Small intestine (tissue), 7 donors: ENCODE measurements at regions not wholly inside any gene's neighbourhood (a gene's known extent, or its start where the extent isn't known, plus 50 kb on each side); places are given as distances from the start of the nearest gene placed in this dataset.
A peak's percentile ranks its signal among the peaks of the same experiment; 100 is the strongest.

Experiments
- DNase-seq, 2 donors: peaks; one replicate each; pipeline versions ENCODE4 v3.0.0 to v3.0.0-alpha.2; 2013
- FAIRE-seq: peaks from 2 replicates; lab custom pipeline; 2012; peaks lifted over from hg19 to GRCh38; lab: Jason Lieb, UNC
- H3K27ac ChIP-seq, 3 donors: one replicate each; pipeline ENCODE4 v1.5.1; 2013; ENCODE audit warnings: low read length in 2 of 3, mild to moderate bottlenecking in 2 of 3, control low read depth in 1 of 3, inconsistent platforms in 1 of 3, low read depth in 1 of 3, moderate library complexity in 1 of 3
- H3K27me3 ChIP-seq, 3 donors: one replicate each; pipeline ENCODE4 v1.6.1; 2013; ENCODE audit warnings: low read length in 3 of 3, inconsistent platforms in 1 of 3; ENCODE audit not compliant: control insufficient read depth in 3 of 3, insufficient read depth in 3 of 3
- H3K36me3 ChIP-seq, 3 donors: one replicate each; pipeline ENCODE4 v1.6.1; 2013; ENCODE audit warnings: low read length in 3 of 3, inconsistent platforms in 1 of 3, low read depth in 1 of 3, mild to moderate bottlenecking in 1 of 3, moderate library complexity in 1 of 3; ENCODE audit not compliant: control insufficient read depth in 3 of 3, insufficient read depth in 2 of 3
- H3K4me1 ChIP-seq, 3 donors: one replicate each; pipeline ENCODE4 v1.6.1; 2013; ENCODE audit warnings: low read length in 2 of 3, inconsistent platforms in 1 of 3, low read depth in 1 of 3, mild to moderate bottlenecking in 1 of 3, moderate library complexity in 1 of 3; ENCODE audit not compliant: control insufficient read depth in 3 of 3, insufficient read depth in 2 of 3
- H3K4me3 ChIP-seq, 3 donors: one replicate each; pipeline ENCODE4 v1.5.1; 2013; ENCODE audit warnings: low read length in 3 of 3, control low read depth in 1 of 3, inconsistent platforms in 1 of 3, low read depth in 1 of 3, mild to moderate bottlenecking in 1 of 3, moderate library complexity in 1 of 3
- H3K9me3 ChIP-seq, 2 donors: one replicate each; pipeline ENCODE4 v1.6.1; 2013; ENCODE audit warnings: low read depth in 1 of 2, low read length in 1 of 2; ENCODE audit not compliant: control insufficient read depth in 2 of 2, insufficient read depth in 1 of 2
- WGBS, 3 donors: extraction: QIAGEN DNeasy Blood & Tissue Kit; methylation state at CpG; one replicate each; pipeline ENCODE4 v1.1.7; 2013; 5-methylcytosine and 5-hydroxymethylcytosine counted together
- donor health status: healthy with polysubstance abuse.
- donor health status: control.
- donor health status: control.
- donor health status: Bipolar disorder and iron deficiency.
- donor health status: healthy.

DNA sequence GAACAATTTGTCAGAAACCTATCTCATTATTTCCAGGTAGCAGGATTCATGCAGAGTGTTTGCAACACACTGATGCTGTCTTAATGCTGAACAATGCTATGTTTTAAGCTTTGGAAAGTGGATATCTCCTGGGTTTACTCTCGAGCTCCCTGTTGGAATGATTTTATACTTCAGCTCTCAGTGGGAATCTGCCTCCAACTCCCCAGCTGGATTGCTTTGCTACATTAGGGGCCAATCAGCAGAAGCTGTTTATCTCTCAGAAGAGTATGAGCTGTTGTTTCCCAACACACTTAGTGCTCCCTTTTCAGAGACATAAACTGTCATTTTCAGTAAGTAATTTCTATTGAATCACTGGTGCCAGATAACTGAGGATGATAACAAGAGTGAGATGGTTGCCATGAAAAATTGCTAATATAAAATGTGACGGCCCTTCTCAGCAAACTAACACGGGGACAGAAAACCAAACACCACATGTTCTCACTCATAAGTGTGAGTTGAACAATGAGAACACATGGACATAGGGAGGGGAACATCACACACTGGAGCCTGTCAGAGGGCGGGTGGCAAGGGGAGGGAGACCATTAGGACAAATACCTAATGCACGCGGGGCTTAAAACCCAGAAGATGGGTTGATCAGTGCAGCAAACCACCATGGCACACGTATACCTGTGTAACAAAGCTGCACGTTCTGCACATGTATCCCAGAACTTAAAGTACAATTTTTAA is 265.9 kb upstream of the RUNX1 start:
- no peak overlapping the region for H3K27ac ChIP-seq
- WGBS, 3 donors: 72 to 88% (median 82%) methylated on average over 8 of the region's 8 CpGs
- no peak overlapping the region for H3K4me3 ChIP-seq
- no peaks in the 10 kb centered on the region for H3K9me3 ChIP-seq
- DNase-seq (peak in 1 of 2 donors; percentile 5), FAIRE-seq (no peak)
- no peaks in the 10 kb centered on the region for H3K36me3 ChIP-seq
- H3K4me1 ChIP-seq: no peaks in the 10 kb centered on the region
- H3K27me3 ChIP-seq: no peaks in the 10 kb centered on the region

DNA sequence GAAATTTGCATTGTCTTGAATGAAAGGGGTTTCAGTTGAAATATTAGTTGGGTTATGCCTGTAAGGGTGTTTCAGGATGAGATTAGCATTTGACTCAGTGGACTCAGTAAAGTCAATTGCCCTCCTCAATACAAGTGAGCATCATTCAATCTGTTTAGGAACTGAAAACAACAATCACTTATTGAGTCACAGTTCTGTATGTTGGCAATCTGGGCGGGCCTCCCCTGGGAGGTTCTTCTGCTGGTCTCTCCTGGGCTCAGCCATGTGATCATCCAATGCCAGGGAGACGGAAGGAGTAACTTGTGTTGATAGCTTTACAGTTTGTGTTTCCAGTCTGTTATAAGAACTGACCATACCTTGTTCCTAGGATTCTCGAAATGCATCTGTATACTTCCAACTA is 262.9 kb upstream of the RUNX1 start:
- H3K4me3 ChIP-seq: no peak overlapping the region
- no peak for FAIRE-seq
- no peak for DNase-seq
- no peaks in the 10 kb centered on the region for H3K4me1 ChIP-seq
- 84 to 98% (median 85%) methylated on average over 3 of the region's 3 CpGs for WGBS, 3 donors
- peaks cover 0 to 5% of the 10 kb centered on the region in 2 donors for H3K9me3 ChIP-seq
- H3K27me3 ChIP-seq: no peaks in the 10 kb centered on the region
- no peaks in the 10 kb centered on the region for H3K36me3 ChIP-seq
- no peak overlapping the region for H3K27ac ChIP-seq

DNA sequence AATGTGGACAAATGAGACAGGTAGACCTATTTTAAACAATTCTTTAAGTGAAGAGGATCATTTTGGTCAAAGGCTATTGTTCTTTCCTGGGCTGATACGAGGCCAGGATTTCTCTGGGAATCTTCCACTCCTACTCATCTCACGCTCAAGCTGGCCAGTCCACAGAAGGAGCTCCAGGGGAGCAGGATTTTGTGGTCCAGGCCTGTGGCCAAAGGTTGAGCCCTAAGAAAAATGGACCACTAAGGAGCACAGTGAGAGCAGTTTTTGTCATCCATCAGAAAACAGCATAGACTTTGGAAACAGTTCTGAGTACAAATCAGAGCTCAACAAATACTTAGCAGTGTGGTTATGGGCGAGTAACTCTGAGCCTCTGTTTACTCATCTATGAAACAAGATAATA is 260.2 kb upstream of the RUNX1 start:
- H3K4me3 ChIP-seq: no peak overlapping the region
- 82 to 85% (median 83%) methylated on average over 3 of the region's 3 CpGs for WGBS, 3 donors
- H3K27ac ChIP-seq: no peak overlapping the region
- peaks cover 0 to 5% of the 10 kb centered on the region in 2 donors for H3K9me3 ChIP-seq
- no peaks in the 10 kb centered on the region for H3K36me3 ChIP-seq
- no peaks in the 10 kb centered on the region for H3K4me1 ChIP-seq
- FAIRE-seq (no peak), DNase-seq (no peak)
- no peaks in the 10 kb centered on the region for H3K27me3 ChIP-seq

DNA sequence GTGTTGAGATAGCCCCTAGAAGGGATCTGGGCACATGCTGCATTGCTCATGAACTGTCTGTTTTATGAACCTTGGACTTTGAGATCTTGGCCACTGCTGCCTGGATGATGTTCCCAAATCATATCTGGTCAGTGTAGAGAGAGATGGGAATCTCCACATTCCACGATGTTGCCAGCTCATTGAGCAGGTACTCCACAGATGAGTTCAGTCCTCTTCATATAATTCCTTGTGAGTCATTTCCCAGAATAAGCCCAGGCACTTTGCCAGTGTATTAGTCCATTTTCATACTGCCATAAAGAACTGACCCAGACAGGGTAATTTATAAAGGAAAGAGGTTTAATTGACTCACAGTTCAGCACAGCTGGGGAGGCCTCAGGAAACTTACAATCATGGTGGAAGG is 254.0 kb upstream of the RUNX1 start:
- peak in 1 of 2 donors; percentile 46 for DNase-seq
- no peak for FAIRE-seq
- Histone ChIP-seq H3K9me3 (peaks cover 0 to under 1% of the 10 kb centered on the region in 2 donors), H3K27me3 (no peaks in the 10 kb centered on the region), H3K36me3 (no peaks in the 10 kb centered on the region), H3K4me3 (no peak overlapping the region), H3K27ac (no peak overlapping the region), H3K4me1 (no peaks in the 10 kb centered on the region)
- WGBS, 3 donors: 4 to 43% (median 38%) methylated on average over 1 of the region's 1 CpG

GRCh38 chr21:35298757-35299156 is 249.7 kb upstream of the RUNX1 start:
- no peaks in the 10 kb centered on the region for H3K9me3 ChIP-seq
- no peak overlapping the region for H3K4me3 ChIP-seq
- FAIRE-seq (no peak), DNase-seq (no peak)
- 80 to 84% (median 81%) methylated on average over 3 of the region's 3 CpGs for WGBS, 3 donors
- H3K36me3 ChIP-seq: no peaks in the 10 kb centered on the region
- H3K27ac ChIP-seq: no peak overlapping the region
- H3K4me1 ChIP-seq: peaks cover 0 to 10% (median 0%) of the 10 kb centered on the region in 3 donors
- H3K27me3 ChIP-seq: no peaks in the 10 kb centered on the region

DNA sequence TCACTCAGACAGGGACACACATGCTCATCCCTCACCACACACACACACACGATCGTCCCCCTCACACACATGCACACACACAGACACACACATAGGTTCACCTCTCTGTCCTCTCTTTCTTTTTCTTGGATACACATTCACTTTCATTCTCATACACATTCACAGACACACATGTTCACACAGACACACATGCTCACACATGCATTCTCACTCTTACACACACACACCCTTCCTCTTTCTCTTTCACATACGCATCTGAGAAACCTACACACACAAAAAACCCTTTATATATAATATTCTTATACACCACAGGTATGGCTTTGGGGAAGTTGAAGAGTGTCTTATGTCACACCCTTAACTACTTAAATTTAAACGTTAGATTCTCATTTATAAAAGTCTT is 248.6 kb upstream of the RUNX1 start:
- 80 to 84% (median 81%) methylated on average over 4 of the region's 4 CpGs for WGBS, 3 donors
- no peak for FAIRE-seq

GRCh38 chr21:35294231-35294898 is 245.3 kb upstream of the RUNX1 start:
- FAIRE-seq (no peak), DNase-seq (peak; percentile 77 to 79)
- Histone ChIP-seq H3K36me3 (no peaks in the 10 kb centered on the region), H3K4me1 (peaks cover 0 to 10% (median 0%) of the 10 kb centered on the region in 3 donors), H3K9me3 (no peaks in the 10 kb centered on the region), H3K27ac (peak overlapping the region in 2 of 3 donors; percentile 55 to 62), H3K4me3 (no peak overlapping the region), H3K27me3 (no peaks in the 10 kb centered on the region)
- WGBS, 3 donors: 14 to 50% (median 29%) methylated on average over 16 of the region's 16 CpGs

More for the DNA sequence above, 248.6 kb upstream of the RUNX1 start:
- Histone ChIP-seq H3K27me3 (no peaks in the 10 kb centered on the region), H3K4me1 (peaks cover 0 to 10% (median 0%) of the 10 kb centered on the region in 3 donors), H3K36me3 (no peaks in the 10 kb centered on the region), H3K9me3 (no peaks in the 10 kb centered on the region), H3K4me3 (no peak overlapping the region), H3K27ac (no peak overlapping the region)
- no peak for DNase-seq

GRCh38 chr21:35291973-35292627 is 243.0 kb upstream of the RUNX1 start:
- H3K27me3 ChIP-seq: no peaks in the 10 kb centered on the region
- peaks cover 0 to 10% (median 0%) of the 10 kb centered on the region in 3 donors for H3K4me1 ChIP-seq
- H3K36me3 ChIP-seq: peaks cover 0 to 2% (median 0%) of the 10 kb centered on the region in 3 donors
- H3K9me3 ChIP-seq: peaks cover 0 to 4% of the 10 kb centered on the region in 2 donors
- no peak overlapping the region for H3K27ac ChIP-seq
- DNase-seq (no peak), FAIRE-seq (no peak)
- H3K4me3 ChIP-seq: no peak overlapping the region
- 74 to 92% (median 90%) methylated on average over 3 of the region's 3 CpGs for WGBS, 3 donors
